Vagina (tissue), 2 donors: ENCODE measurements at regions not wholly inside any gene's neighbourhood (a gene's known extent, or its start where the extent isn't known, plus 50 kb on each side); places are given as distances from the start of the nearest gene placed in this dataset.

Experiments used
- DNase-seq, 2 donors: peaks; one replicate each; pipeline ENCODE4 v3.0.0-alpha.2; 2017; ENCODE audit errors: extremely low spot score in 2 of 2
- H3K27ac ChIP-seq: fragments of 200-600 bp; sonication (generic); one replicate; pipeline ENCODE4 v1.5.1; 2019
- H3K27me3 ChIP-seq: fragments of 200-600 bp; sonication (generic); one replicate; pipeline ENCODE4 v1.5.1; 2019
- H3K36me3 ChIP-seq, 2 donors: fragments of 200-600 bp; sonication (generic); one replicate each; pipeline ENCODE4 v1.5.1; 2017 to 2019
- H3K4me1 ChIP-seq: fragments of 200-600 bp; sonication (generic); one replicate; pipeline ENCODE4 v1.5.1; 2019
- H3K4me3 ChIP-seq, 2 donors: fragments of 200-600 bp; sonication (generic); 1 replicate in 1 of 2; 2 replicates in 1 of 2; pipeline ENCODE4 v1.5.1; 2016 to 2019
- H3K9me3 ChIP-seq: fragments of 200-600 bp; sonication (generic); one replicate; pipeline ENCODE4 v1.5.1; 2019
- POLR2A ChIP-seq, 2 donors: fragments of 450-650 bp; IDR thresholded peaks; one replicate each; pipeline ENCODE4 v1.6.1; 2017; ENCODE audit warnings: antibody characterized with exemption in 2 of 2, mild to moderate bottlenecking in 2 of 2, moderate library complexity in 2 of 2
- POLR2AphosphoS5 ChIP-seq, 2 donors: sonication (generic); formaldehyde crosslinking; IDR thresholded peaks; one replicate each; pipeline ENCODE4 v1.9.0; 2017; ENCODE audit warnings: antibody characterized with exemption in 2 of 2, mild to moderate bottlenecking in 2 of 2, low read depth in 1 of 2; ENCODE audit not compliant: insufficient read depth in 1 of 2
- intact Hi-C: fragments of 100-400 bp; cut with DNase I; formaldehyde crosslinking; loops from one replicate; pipeline ENCODE4 v1.15.1; 2023
- TF ChIP-seq, protein P1 (sequence below), 3 experiments: fragments of 450-650 bp in 2 of 3; fragments of 200-600 bp in 1 of 3; sonication (generic) in 1 of 3; IDR thresholded peaks; one replicate each; pipeline ENCODE4 v1.5.1; 2017 to 2019; ENCODE audit warnings: antibody characterized with exemption in 3 of 3, mild to moderate bottlenecking in 2 of 3, moderate library complexity in 2 of 3

- no peaks in the 10 kb centered on the region for H3K27me3 ChIP-seq
- no peak overlapping the region for H3K27ac ChIP-seq
- no peaks in the 10 kb centered on the region for H3K4me1 ChIP-seq
- H3K4me3 ChIP-seq = no peak overlapping the region
- no peaks in the 10 kb centered on the region for H3K9me3 ChIP-seq
- no peaks in the 10 kb centered on the region for H3K36me3 ChIP-seq
- intact Hi-C loops = no loop called here
- no peak for DNase-seq
- TF ChIP-seq POLR2A (IDR thresholded peaks at IDR 0.05) (no peak), POLR2AphosphoS5 (IDR thresholded peaks at IDR 0.05; ENCODE audit: insufficient read depth in 1 of 2, low read depth in 1 of 2) (no peak)
- TF ChIP-seq, protein P1, sequence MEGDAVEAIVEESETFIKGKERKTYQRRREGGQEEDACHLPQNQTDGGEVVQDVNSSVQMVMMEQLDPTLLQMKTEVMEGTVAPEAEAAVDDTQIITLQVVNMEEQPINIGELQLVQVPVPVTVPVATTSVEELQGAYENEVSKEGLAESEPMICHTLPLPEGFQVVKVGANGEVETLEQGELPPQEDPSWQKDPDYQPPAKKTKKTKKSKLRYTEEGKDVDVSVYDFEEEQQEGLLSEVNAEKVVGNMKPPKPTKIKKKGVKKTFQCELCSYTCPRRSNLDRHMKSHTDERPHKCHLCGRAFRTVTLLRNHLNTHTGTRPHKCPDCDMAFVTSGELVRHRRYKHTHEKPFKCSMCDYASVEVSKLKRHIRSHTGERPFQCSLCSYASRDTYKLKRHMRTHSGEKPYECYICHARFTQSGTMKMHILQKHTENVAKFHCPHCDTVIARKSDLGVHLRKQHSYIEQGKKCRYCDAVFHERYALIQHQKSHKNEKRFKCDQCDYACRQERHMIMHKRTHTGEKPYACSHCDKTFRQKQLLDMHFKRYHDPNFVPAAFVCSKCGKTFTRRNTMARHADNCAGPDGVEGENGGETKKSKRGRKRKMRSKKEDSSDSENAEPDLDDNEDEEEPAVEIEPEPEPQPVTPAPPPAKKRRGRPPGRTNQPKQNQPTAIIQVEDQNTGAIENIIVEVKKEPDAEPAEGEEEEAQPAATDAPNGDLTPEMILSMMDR (IDR thresholded peaks at IDR 0.05) = no peak
Measured at GRCh38 chr2:180579388-180579787, 401.0 kb upstream of the UBE2E3 start.

- no peak overlapping the region for H3K27ac ChIP-seq
- DNase-seq = no peak
- no peaks in the 10 kb centered on the region for H3K4me1 ChIP-seq
- TF ChIP-seq POLR2AphosphoS5 (IDR thresholded peaks at IDR 0.05; ENCODE audit: insufficient read depth in 1 of 2, low read depth in 1 of 2) (no peak), POLR2A (IDR thresholded peaks at IDR 0.05) (no peak)
- TF ChIP-seq, protein P1 (IDR thresholded peaks at IDR 0.05) = no peak
- no peaks in the 10 kb centered on the region for H3K27me3 ChIP-seq
- no peaks in the 10 kb centered on the region for H3K9me3 ChIP-seq
- H3K36me3 ChIP-seq = no peaks in the 10 kb centered on the region
- intact Hi-C loops = no loop called here
- H3K4me3 ChIP-seq = no peak overlapping the region
Measured at GRCh38 chr2:180578441-180578840, 402.0 kb upstream of the UBE2E3 start.

- Histone ChIP-seq H3K4me3 (no peak overlapping the region), H3K4me1 (no peaks in the 10 kb centered on the region), H3K27ac (no peak overlapping the region), H3K36me3 (no peaks in the 10 kb centered on the region), H3K27me3 (no peaks in the 10 kb centered on the region), H3K9me3 (no peaks in the 10 kb centered on the region)
- intact Hi-C loops = no loop called here
- TF ChIP-seq POLR2AphosphoS5 (IDR thresholded peaks at IDR 0.05; ENCODE audit: insufficient read depth in 1 of 2, low read depth in 1 of 2) (no peak), POLR2A (IDR thresholded peaks at IDR 0.05) (no peak)
- TF ChIP-seq, protein P1 (IDR thresholded peaks at IDR 0.05) = no peak
- DNase-seq = no peak
Measured at GRCh38 chr2:180577567-180577966, 402.8 kb upstream of the UBE2E3 start.

DNA sequence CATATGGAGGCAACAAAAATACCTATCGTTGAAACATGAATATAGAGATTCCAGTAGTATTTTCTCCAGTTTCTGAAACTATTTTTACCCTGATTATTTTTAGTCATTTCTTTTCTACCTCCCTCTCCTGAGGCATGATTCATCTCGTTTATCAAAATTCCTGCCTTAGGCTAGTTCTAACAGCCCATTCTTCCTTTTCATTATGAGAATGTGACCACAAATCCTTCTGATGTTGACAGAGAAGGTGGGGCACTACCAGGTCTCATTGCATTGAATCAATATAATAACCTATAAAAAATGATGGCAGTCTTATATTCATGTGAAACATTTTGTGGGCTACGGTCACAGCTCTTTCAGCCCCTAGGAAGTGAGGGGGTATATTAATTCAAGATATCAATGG lies 406.5 kb upstream of the UBE2E3 start:
- Histone ChIP-seq H3K9me3 (no peaks in the 10 kb centered on the region), H3K4me1 (no peaks in the 10 kb centered on the region), H3K4me3 (no peak overlapping the region), H3K27ac (no peak overlapping the region), H3K36me3 (no peaks in the 10 kb centered on the region), H3K27me3 (no peaks in the 10 kb centered on the region)
- DNase-seq = no peak
- TF ChIP-seq POLR2A (IDR thresholded peaks at IDR 0.05) = no peak
- TF ChIP-seq, protein P1 (IDR thresholded peaks at IDR 0.05) = no peak
- intact Hi-C loops = no loop called here

DNA sequence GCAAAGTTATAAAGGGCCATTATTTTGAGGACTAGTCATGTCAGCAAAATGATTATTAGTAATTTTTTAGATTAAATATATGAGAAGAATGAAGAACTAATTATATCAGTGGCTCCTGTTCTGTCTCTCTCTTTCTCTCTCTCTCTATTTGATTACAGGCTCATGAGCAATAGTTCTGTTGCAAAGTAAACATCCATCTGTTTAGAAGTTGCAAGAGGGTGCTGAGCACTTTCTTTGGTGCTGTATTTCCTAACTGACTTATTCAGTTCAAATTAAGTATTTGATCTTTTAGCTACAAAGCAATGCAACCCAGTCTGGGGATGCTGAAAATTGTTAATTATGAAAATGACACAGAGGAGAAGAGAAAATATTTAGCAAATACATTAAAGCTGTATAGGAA lies 408.1 kb upstream of the UBE2E3 start:
- Histone ChIP-seq H3K4me3 (no peak overlapping the region), H3K27me3 (no peaks in the 10 kb centered on the region), H3K9me3 (no peaks in the 10 kb centered on the region), H3K27ac (no peak overlapping the region), H3K36me3 (no peaks in the 10 kb centered on the region), H3K4me1 (no peaks in the 10 kb centered on the region)
- no peak for DNase-seq
- TF ChIP-seq, protein P1 (IDR thresholded peaks at IDR 0.05) = no peak
- TF ChIP-seq POLR2AphosphoS5 (IDR thresholded peaks at IDR 0.05; ENCODE audit: insufficient read depth in 1 of 2, low read depth in 1 of 2) (no peak), POLR2A (IDR thresholded peaks at IDR 0.05) (no peak)
- intact Hi-C loops = no loop called here
